HG03565 (cell line): ENCODE measurements at regions not wholly inside any gene's neighbourhood (a gene's known extent, or its start where the extent isn't known, plus 50 kb on each side); places are given as distances from the start of the nearest gene placed in this dataset.

ENCODE experiments used
- ATAC-seq: cut with Tn5 transposase; IDR thresholded peaks from one replicate; pipeline ENCODE4 v1.9.1; 2021; ENCODE audit warnings: mild to moderate bottlenecking, moderate library complexity; ENCODE audit not compliant: unreplicated experiment

GRCh38 chr7:38002689-38003088, 82.2 kb downstream of the EPDR1 start:
- no peak for ATAC-seq

DNA sequence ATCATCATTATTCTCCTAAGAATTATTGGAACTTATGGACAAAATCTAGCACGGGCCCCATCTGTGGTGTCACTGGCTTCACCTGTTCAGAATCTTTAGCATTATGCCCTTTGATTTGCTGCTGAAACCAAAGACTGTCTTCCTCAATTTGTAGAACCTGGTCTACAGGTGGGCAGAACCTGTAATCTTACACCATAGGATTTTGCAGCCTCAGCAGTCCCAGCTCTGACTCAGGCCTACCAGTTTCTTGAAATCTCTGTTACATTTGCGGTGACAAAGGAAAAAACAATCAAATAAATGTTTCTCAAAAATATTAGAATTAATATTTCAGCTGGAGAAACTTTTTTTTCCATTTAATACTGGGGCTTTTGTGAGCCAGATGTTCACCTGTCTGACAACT, 86.1 kb downstream of the EPDR1 start:
- ATAC-seq = no peak

GRCh38 chr7:38007096-38007495, 86.7 kb downstream of the EPDR1 start:
- ATAC-seq = no peak

- no peak for ATAC-seq
Observed at GRCh38 chr7:38013246-38013645, 92.8 kb downstream of the EPDR1 start.

- ATAC-seq = no peak
Observed at GRCh38 chr7:38016567-38016966, 96.1 kb downstream of the EPDR1 start.

GRCh38 chr7:38017320-38017719, 96.9 kb downstream of the EPDR1 start:
- ATAC-seq = no peak

DNA sequence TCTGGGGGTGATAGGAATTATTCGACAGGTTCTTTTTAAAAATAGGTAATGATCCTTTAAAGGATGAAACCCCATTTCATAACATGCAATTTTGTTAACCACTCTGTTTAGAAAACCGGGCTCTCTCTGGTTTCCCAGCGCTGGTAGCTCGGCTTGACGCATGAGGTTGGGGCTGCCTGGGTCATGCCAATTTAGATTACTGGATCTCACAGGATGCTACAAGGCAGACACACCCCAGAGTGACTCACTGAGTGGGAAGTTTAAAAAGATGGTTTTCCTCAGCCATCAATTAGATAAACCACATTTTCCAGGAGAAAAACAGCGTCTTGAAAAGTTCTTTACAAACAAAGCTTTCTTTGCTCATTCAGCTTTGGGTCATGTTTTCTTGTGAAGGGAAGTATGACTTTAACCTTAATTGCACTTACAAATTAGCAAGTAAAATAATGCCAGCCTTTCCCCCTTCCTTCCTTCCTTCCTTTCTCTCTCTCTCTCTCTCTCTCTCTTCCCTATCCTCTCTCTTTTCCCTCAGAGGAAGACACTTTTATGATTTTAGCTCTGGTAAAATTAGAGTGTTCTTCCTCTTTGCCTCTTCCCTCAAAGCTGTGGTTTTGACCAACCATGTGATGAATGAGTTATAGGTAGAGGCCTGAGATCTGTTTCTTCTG, 99.8 kb downstream of the EPDR1 start:
- no peak for ATAC-seq

- no peak for ATAC-seq
Observed at GRCh38 chr7:38021892-38022291, 101.5 kb downstream of the EPDR1 start.

DNA sequence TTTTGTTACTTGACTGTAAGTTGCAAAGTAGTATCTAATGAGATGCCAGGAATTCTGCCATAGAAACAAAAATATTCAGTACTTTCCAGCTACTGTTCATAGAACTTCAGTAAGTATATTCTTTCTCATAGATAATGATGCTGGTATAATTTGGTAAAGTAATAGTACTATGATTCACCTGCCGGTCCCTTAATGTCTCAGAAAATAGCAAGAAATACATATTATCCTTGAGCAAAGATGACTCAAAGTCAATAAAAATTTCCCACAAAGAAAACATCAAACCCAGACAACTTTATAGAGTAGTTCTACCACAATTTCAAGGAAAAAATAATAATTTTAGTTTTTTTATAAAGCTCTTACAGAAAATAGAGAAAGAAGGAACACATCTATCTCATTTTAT, 105.4 kb downstream of the EPDR1 start:
- ATAC-seq = no peak

GRCh38 chr7:38027884-38028455, 107.5 kb downstream of the EPDR1 start:
- ATAC-seq = no peak

GRCh38 chr7:38034062-38034908, 113.8 kb downstream of the EPDR1 start:
- ATAC-seq = no peak

GRCh38 chr7:38040831-38041230, 120.4 kb downstream of the EPDR1 start:
- no peak for ATAC-seq

- ATAC-seq = no peak
Observed at GRCh38 chr7:38049679-38050078, 128.4 kb upstream of the STARD3NL start.

DNA sequence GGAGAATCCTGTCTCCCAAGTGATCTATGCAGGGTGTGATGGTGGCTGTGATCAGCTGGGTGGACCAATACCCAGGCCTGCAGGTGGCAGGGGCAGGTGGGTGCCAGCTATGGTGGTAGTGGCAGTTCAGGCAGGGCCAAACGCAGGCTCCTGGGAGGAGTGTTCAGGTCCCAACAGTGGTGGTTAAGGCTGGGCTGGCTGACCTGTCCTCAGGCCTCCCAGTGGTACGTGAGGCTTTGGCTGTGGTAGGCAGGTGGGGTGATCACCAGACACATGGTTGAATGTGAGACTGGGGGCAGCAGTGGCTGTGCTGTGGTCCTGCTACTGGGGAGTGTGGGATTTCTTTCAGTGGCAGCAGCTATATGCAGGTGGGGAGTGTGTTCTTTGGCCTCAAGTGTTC, 126.7 kb upstream of the STARD3NL start:
- ATAC-seq = no peak

GRCh38 chr7:38051786-38052185, 126.3 kb upstream of the STARD3NL start:
- no peak for ATAC-seq

DNA sequence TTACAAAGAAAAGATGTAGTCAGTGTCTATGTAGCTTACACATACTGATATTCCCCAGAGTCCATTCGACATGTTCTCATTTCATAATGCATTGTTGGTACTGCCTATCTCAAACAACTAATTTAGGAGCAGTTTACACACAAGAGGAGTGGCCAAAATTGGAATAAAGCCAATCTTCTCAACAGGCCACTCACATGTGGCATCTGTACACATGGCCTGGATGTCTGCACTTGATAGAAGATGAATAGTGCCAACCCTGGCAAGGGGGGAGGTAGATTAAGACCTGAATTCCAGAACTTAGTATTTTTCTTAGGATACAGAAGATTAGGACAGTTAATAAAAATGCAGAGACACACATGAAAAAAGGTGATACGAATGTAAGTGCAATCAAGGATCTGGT, 125.3 kb upstream of the STARD3NL start:
- ATAC-seq = no peak

DNA sequence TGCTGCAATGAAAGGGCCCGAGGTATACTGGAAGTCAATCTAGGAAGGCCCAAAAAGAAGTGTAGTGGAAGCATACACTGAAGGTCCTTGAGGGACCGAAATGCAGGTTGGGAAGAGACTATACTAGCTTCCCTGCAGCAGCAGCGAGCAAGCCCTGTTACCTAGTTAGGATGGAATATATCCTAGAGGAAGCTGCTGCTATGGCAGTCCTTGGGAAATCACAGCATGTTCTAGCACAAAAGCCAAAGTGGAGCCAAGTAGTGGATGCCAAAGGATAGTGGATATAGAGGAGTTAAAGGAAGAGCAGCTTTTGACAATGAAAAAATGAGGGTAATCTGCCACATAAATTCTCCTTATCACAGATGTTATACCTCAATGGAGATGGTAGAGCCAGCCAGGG, 123.8 kb upstream of the STARD3NL start:
- ATAC-seq = no peak

DNA sequence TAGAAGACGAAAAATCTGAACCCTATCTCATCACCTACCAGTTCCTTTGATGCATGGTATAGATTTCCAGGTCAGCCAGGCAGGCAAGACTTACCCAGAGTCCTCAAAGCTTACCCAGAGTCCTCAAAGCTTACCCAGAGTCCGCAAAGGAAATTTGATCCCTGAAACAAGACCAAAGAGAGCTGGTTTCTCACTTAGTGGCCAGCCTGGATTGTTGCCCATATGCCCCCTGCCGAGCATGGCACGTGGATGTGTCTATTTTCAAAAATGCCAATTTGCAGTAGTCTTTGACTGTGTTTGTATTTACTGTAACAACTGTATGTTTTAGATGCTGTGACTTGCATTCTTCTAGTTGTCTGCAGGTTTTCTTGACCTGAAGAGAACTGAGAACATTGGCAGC, 120.2 kb upstream of the STARD3NL start:
- ATAC-seq = no peak

GRCh38 chr7:38060116-38060515, 117.9 kb upstream of the STARD3NL start:
- ATAC-seq = no peak

GRCh38 chr7:38060637-38061036, 117.4 kb upstream of the STARD3NL start:
- ATAC-seq = no peak

GRCh38 chr7:38066391-38066790, 111.7 kb upstream of the STARD3NL start:
- no peak for ATAC-seq

GRCh38 chr7:38068461-38068860, 109.6 kb upstream of the STARD3NL start:
- ATAC-seq = no peak
